Gastrocnemius medialis (tissue), 4 donors: ENCODE measurements at regions not wholly inside any gene's neighbourhood (a gene's known extent, or its start where the extent isn't known, plus 50 kb on each side); places are given as distances from the start of the nearest gene placed in this dataset.

ENCODE experiments used
- ATAC-seq, 2 donors: fragments of 150-250 bp; one replicate each; pipeline ENCODE4 v1.9.1; 2016
- DNase-seq, 2 donors: peaks; one replicate each; pipeline ENCODE4 v3.0.0-alpha.2; 2019
- H3K27ac ChIP-seq, 4 donors: fragments of 200-600 bp; sonication (generic); 1 replicate in 1 of 4; 2 replicates in 3 of 4; pipeline ENCODE4 v1.5.1; 2016 to 2018; ENCODE audit warnings: mild to moderate bottlenecking in 2 of 4, moderate library complexity in 1 of 4
- H3K27me3 ChIP-seq, 3 donors: fragments of 200-600 bp; sonication (generic) in 2 of 3; 1 replicate in 1 of 3; 2 replicates in 2 of 3; pipeline versions ENCODE4 v1.5.1 to v1.6.0; 2016 to 2019; ENCODE audit warnings: mild to moderate bottlenecking in 1 of 3, moderate library complexity in 1 of 3
- H3K36me3 ChIP-seq, 2 donors: fragments of 200-600 bp; sonication (generic) in 1 of 2; one replicate each; pipeline ENCODE4 v1.5.1; 2017 to 2018
- H3K4me1 ChIP-seq, 2 donors: fragments of 200-600 bp; sonication (generic) in 1 of 2; one replicate each; pipeline ENCODE4 v1.5.1; 2016 to 2017; ENCODE audit warnings: mild to moderate bottlenecking in 2 of 2
- H3K4me3 ChIP-seq, 4 donors: fragments of 200-600 bp; sonication (generic) in 3 of 4; 1 replicate in 1 of 4; 2 replicates in 3 of 4; pipeline ENCODE4 v1.5.1; 2016 to 2019; ENCODE audit warnings: mild to moderate bottlenecking in 2 of 4
- H3K9me3 ChIP-seq, 3 donors: fragments of 200-600 bp; sonication (generic) in 2 of 3; 1 replicate in 1 of 3; 2 replicates in 2 of 3; pipeline ENCODE4 v1.5.1; 2016 to 2019
- POLR2A ChIP-seq, 2 donors: fragments of 450-650 bp; IDR thresholded peaks; one replicate each; pipeline ENCODE4 v1.6.1; 2017; ENCODE audit warnings: antibody characterized with exemption in 2 of 2, mild to moderate bottlenecking in 2 of 2, moderate library complexity in 2 of 2
- in situ Hi-C, 4 donors: fragments of 200-750 bp; cut with MboI; loops; one replicate each; pipeline versions ENCODE4 v1.15.0 to v1.8.0; 2017; ENCODE audit warnings: low sequenced_read_pairs in 4 of 4
- intact Hi-C: fragments of 100-400 bp; cut with DNase I; formaldehyde crosslinking; loops from one replicate; pipeline ENCODE4 v1.15.1; 2023; ENCODE audit warnings: low total_unique reads
- TF ChIP-seq, protein P1 (sequence below), 5 experiments: fragments of 450-650 bp in 3 of 5; fragments of 200-600 bp in 2 of 5; sonication (generic) in 2 of 5; IDR thresholded peaks in 4 of 5; conservative IDR thresholded peaks in 1 of 5; 1 replicate in 4 of 5; 2 replicates in 1 of 5; pipeline ENCODE4 v1.5.1; 2016 to 2019; ENCODE audit warnings: antibody characterized with exemption in 5 of 5, mild to moderate bottlenecking in 3 of 5, moderate library complexity in 3 of 5

- in situ Hi-C loops (loop anchor here in 2 of 4 donors (25.0 kb wide), 2 partner anchors 376 to 476 kb away; no protein-coding TSS in a partner anchor), intact Hi-C loops (no loop called here)
- no peaks in the 10 kb centered on the region for H3K9me3 ChIP-seq
- ATAC-seq (no peak), DNase-seq (no peak)
- no peak overlapping the region for H3K27ac ChIP-seq
- peaks cover 0 to 3% (median 0%) of the 10 kb centered on the region in 3 donors for H3K27me3 ChIP-seq
- H3K36me3 ChIP-seq: no peaks in the 10 kb centered on the region
- TF ChIP-seq, protein P1, sequence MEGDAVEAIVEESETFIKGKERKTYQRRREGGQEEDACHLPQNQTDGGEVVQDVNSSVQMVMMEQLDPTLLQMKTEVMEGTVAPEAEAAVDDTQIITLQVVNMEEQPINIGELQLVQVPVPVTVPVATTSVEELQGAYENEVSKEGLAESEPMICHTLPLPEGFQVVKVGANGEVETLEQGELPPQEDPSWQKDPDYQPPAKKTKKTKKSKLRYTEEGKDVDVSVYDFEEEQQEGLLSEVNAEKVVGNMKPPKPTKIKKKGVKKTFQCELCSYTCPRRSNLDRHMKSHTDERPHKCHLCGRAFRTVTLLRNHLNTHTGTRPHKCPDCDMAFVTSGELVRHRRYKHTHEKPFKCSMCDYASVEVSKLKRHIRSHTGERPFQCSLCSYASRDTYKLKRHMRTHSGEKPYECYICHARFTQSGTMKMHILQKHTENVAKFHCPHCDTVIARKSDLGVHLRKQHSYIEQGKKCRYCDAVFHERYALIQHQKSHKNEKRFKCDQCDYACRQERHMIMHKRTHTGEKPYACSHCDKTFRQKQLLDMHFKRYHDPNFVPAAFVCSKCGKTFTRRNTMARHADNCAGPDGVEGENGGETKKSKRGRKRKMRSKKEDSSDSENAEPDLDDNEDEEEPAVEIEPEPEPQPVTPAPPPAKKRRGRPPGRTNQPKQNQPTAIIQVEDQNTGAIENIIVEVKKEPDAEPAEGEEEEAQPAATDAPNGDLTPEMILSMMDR (IDR thresholded peaks at IDR 0.05 in 4 of 5, conservative IDR thresholded peaks at IDR 0.05 in 1 of 5): no peak
- no peak for TF ChIP-seq POLR2A (IDR thresholded peaks at IDR 0.05)
- no peak overlapping the region for H3K4me3 ChIP-seq
- no peaks in the 10 kb centered on the region for H3K4me1 ChIP-seq
Measured at GRCh38 chr12:65611396-65611795, 212.9 kb upstream of the HMGA2 start.

DNA sequence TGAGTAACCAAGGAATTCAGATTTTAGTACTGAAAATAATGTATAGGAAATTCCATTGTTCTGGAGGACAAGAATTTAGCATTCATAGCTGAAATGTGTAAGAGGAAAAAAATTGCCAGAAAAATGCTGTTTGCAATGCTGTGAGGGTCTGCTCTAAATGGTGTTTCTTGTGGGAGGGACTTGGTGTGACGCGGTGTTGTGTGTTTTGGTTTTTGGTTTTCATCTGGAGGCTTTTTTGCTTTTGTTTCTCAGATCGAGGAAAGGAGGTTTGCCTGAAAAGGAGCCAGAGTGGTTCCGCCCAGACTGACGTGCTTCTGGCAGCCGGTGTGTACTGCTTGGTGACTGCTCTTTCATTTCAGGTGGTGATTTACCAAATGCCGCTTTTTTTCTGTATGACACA, 211.8 kb upstream of the HMGA2 start:
- peaks cover 0 to 3% (median 0%) of the 10 kb centered on the region in 3 donors for H3K27me3 ChIP-seq
- H3K4me3 ChIP-seq: no peak overlapping the region
- H3K9me3 ChIP-seq: no peaks in the 10 kb centered on the region
- no peaks in the 10 kb centered on the region for H3K4me1 ChIP-seq
- in situ Hi-C loops (loop anchor here in 2 of 4 donors (25.0 kb wide), 2 partner anchors 375 to 475 kb away; no protein-coding TSS in a partner anchor), intact Hi-C loops (no loop called here)
- no peak overlapping the region for H3K27ac ChIP-seq
- H3K36me3 ChIP-seq: no peaks in the 10 kb centered on the region
- no peak for ATAC-seq
- TF ChIP-seq POLR2A (IDR thresholded peaks at IDR 0.05): no peak
- TF ChIP-seq, protein P1 (IDR thresholded peaks at IDR 0.05 in 4 of 5, conservative IDR thresholded peaks at IDR 0.05 in 1 of 5): no peak
- DNase-seq: no peak

GRCh38 chr12:65613692-65614091, 210.6 kb upstream of the HMGA2 start:
- no peak overlapping the region for H3K4me3 ChIP-seq
- ATAC-seq: no peak
- no peaks in the 10 kb centered on the region for H3K4me1 ChIP-seq
- H3K9me3 ChIP-seq: no peaks in the 10 kb centered on the region
- H3K36me3 ChIP-seq: no peaks in the 10 kb centered on the region
- no peak for DNase-seq
- intact Hi-C loops: no loop called here
- in situ Hi-C loops: loop anchor here in 2 of 4 donors (25.0 kb wide), 2 partner anchors 374 to 474 kb away; no protein-coding TSS in a partner anchor
- peaks cover 0 to 3% (median 0%) of the 10 kb centered on the region in 3 donors for H3K27me3 ChIP-seq
- no peak for TF ChIP-seq POLR2A (IDR thresholded peaks at IDR 0.05)
- TF ChIP-seq, protein P1 (IDR thresholded peaks at IDR 0.05 in 4 of 5, conservative IDR thresholded peaks at IDR 0.05 in 1 of 5): no peak
- H3K27ac ChIP-seq: no peak overlapping the region

- no peak overlapping the region for H3K27ac ChIP-seq
- H3K4me1 ChIP-seq: no peaks in the 10 kb centered on the region
- intact Hi-C loops (no loop called here), in situ Hi-C loops (loop anchor here in 2 of 4 donors (25.0 kb wide), 2 partner anchors 373 to 473 kb away; no protein-coding TSS in a partner anchor)
- DNase-seq (no peak), ATAC-seq (no peak)
- no peaks in the 10 kb centered on the region for H3K36me3 ChIP-seq
- peaks cover 0 to 3% (median 0%) of the 10 kb centered on the region in 3 donors for H3K27me3 ChIP-seq
- no peaks in the 10 kb centered on the region for H3K9me3 ChIP-seq
- H3K4me3 ChIP-seq: no peak overlapping the region
- no peak for TF ChIP-seq POLR2A (IDR thresholded peaks at IDR 0.05)
- TF ChIP-seq, protein P1 (IDR thresholded peaks at IDR 0.05 in 4 of 5, conservative IDR thresholded peaks at IDR 0.05 in 1 of 5): no peak
Measured at GRCh38 chr12:65614259-65614889, 209.9 kb upstream of the HMGA2 start.
